GM23338 (cell line): ENCODE measurements at regions not wholly inside any gene's neighbourhood (a gene's known extent, or its start where the extent isn't known, plus 50 kb on each side); places are given as distances from the start of the nearest gene placed in this dataset.

Source experiments
- ATAC-seq: fragments of 200-7000 bp; cut with Tn5 transposase; 3 replicates; pipeline ENCODE4 v1.9.1; 2020
- DNase-seq: peaks from one replicate; pipeline ENCODE4 v3.0.0-alpha.2; 2015; ENCODE audit warnings: low spot score
- H2AFZ ChIP-seq: fragments of 200-600 bp; sonication (generic); 2 replicates; pipeline ENCODE4 v1.8.0; 2016; ENCODE audit warnings: antibody characterized with exemption, mild to moderate bottlenecking, moderate library complexity
- H3F3A ChIP-seq: fragments of 200-600 bp; sonication (generic); replicated peaks from 2 replicates; pipeline ENCODE4 v1.8.0; 2017; ENCODE audit warnings: antibody characterized with exemption, mixed run types, low read depth
- H3K27ac ChIP-seq: fragments of 200-600 bp; sonication (generic); 2 replicates; pipeline ENCODE4 v1.6.1; 2016; ENCODE audit warnings: low read depth
- H3K27me3 ChIP-seq: fragments of 200-600 bp; sonication (generic); 2 replicates; pipeline ENCODE4 v1.8.0; 2016; ENCODE audit warnings: mild to moderate bottlenecking, mixed run types, moderate library complexity; ENCODE audit not compliant: insufficient read depth
- H3K36me3 ChIP-seq: fragments of 200-600 bp; sonication (generic); 2 replicates; pipeline ENCODE4 v1.8.0; 2016; ENCODE audit warnings: mild to moderate bottlenecking; ENCODE audit not compliant: insufficient read depth
- H3K4me1 ChIP-seq: fragments of 200-600 bp; sonication (generic); 2 replicates; pipeline ENCODE4 v1.8.0; 2016; ENCODE audit warnings: mild to moderate bottlenecking, moderate library complexity; ENCODE audit not compliant: insufficient read depth
- H3K4me2 ChIP-seq: fragments of 200-600 bp; sonication (generic); 2 replicates; pipeline ENCODE4 v1.7.1; 2017; ENCODE audit warnings: mixed run types
- H3K4me3 ChIP-seq: fragments of 200-600 bp; sonication (generic); 2 replicates; pipeline ENCODE4 v1.6.1; 2016; ENCODE audit warnings: mixed run types
- H3K79me2 ChIP-seq: fragments of 200-600 bp; sonication (generic); replicated peaks from 2 replicates; pipeline ENCODE4 v1.8.0; 2017; ENCODE audit warnings: mild to moderate bottlenecking; ENCODE audit not compliant: insufficient read depth
- H3K9me2 ChIP-seq: fragments of 200-600 bp; sonication (generic); 2 replicates; pipeline ENCODE4 v1.8.0; 2017; ENCODE audit not compliant: insufficient read depth
- H4K20me1 ChIP-seq: fragments of 200-600 bp; sonication (generic); replicated peaks from 2 replicates; pipeline ENCODE4 v1.8.0; 2017; ENCODE audit warnings: mild to moderate bottlenecking; ENCODE audit not compliant: insufficient read depth
- H3K27ac Mint-ChIP-seq: 2 replicates; pipeline ENCODE4 v1.8.0; 2020; ENCODE audit warnings: inconsistent platforms, mild to moderate bottlenecking, moderate library complexity, mixed read lengths
- H3K27me3 Mint-ChIP-seq: 3 replicates; pipeline ENCODE4 v1.8.0; 2022; ENCODE audit warnings: low read depth, mild to moderate bottlenecking, moderate library complexity, mixed read lengths, inconsistent platforms; ENCODE audit not compliant: insufficient read depth, poor library complexity
- H3K36me3 Mint-ChIP-seq: 3 replicates; pipeline ENCODE4 v1.8.0; 2021; ENCODE audit warnings: low read depth, mild to moderate bottlenecking, inconsistent platforms, moderate library complexity, mixed read lengths
- H3K4me1 Mint-ChIP-seq: 3 replicates; pipeline ENCODE4 v1.8.0; 2020; ENCODE audit warnings: mild to moderate bottlenecking, inconsistent platforms, mixed read lengths
- H3K4me3 Mint-ChIP-seq: 3 replicates; pipeline ENCODE4 v1.8.0; 2021; ENCODE audit warnings: moderate library complexity, mild to moderate bottlenecking, inconsistent platforms, mixed read lengths
- H3K9me3 Mint-ChIP-seq: 3 replicates; pipeline ENCODE4 v1.8.0; 2020; ENCODE audit warnings: moderate library complexity, mild to moderate bottlenecking, inconsistent platforms, mixed read lengths
- CREB1 ChIP-seq: fragments of 250-450 bp; sonication (Bioruptor Pico); IDR thresholded peaks from 2 replicates; pipeline ENCODE4 v1.5.0; 2020; ENCODE audit warnings: low read depth, mild to moderate bottlenecking, moderate library complexity
- CTCF ChIP-seq, 2 experiments: fragments of 200-600 bp in 1 of 2; sonication (generic) in 1 of 2; conservative IDR thresholded peaks; 2 replicates each; pipeline versions ENCODE4 v1.5.1 to v1.6.1; 2016 to 2017; ENCODE audit warnings: antibody characterized with exemption in 2 of 2, low read depth in 2 of 2, mild to moderate bottlenecking in 2 of 2, moderate library complexity in 1 of 2
- EZH2phosphoT487 ChIP-seq: fragments of 200-600 bp; sonication (generic); IDR thresholded peaks from one replicate; pipeline ENCODE4 v1.8.1; 2018; ENCODE audit warnings: antibody characterized with exemption; ENCODE audit not compliant: unreplicated experiment
- NANOG ChIP-seq: IDR thresholded peaks from 2 replicates; pipeline ENCODE4 v1.6.1; 2016; ENCODE audit warnings: antibody characterized with exemption, borderline replicate concordance
- REST ChIP-seq: IDR thresholded peaks from one replicate; pipeline ENCODE4 v1.6.1; 2018; ENCODE audit warnings: antibody characterized with exemption; ENCODE audit not compliant: unreplicated experiment
- STAT1 ChIP-seq: IDR thresholded peaks from one replicate; pipeline ENCODE4 v1.6.1; 2016; ENCODE audit warnings: antibody characterized with exemption; ENCODE audit not compliant: unreplicated experiment
- ZNF114 ChIP-seq: fragments of 250-450 bp; sonication (Bioruptor Pico); IDR thresholded peaks from 2 replicates; pipeline ENCODE4 v1.5.0; 2020; ENCODE audit warnings: mild to moderate bottlenecking, moderate library complexity
- ZNF331 ChIP-seq: fragments of 250-450 bp; sonication (Bioruptor Pico); IDR thresholded peaks from 2 replicates; pipeline ENCODE4 v1.5.0; 2020; ENCODE audit warnings: low read depth, mild to moderate bottlenecking, moderate library complexity
- ZNF462 ChIP-seq: fragments of 250-450 bp; sonication (Bioruptor Pico); IDR thresholded peaks from 2 replicates; pipeline ENCODE4 v1.5.0; 2020; ENCODE audit warnings: mild to moderate bottlenecking, moderate library complexity

DNA sequence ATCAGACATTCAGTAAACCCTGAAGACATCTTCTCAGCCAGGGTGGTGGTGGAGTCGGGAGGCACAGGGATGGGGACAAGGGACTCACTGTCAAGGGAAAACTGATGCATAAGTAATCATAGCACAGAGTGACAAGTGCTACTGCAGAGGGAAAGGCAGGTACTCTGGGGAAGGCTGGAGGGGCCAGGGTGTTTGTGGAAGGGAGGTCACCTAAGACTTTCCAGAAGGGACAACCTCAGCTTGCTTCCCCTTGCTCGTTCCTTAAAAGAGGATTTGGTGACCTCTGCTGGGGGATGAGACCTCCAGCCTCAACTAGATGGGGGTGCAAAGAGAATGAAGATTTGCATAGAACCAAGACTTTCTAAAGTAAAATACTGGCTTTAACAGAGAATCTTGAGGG lies 99.5 kb downstream of the SLC4A3 start:
- no peak overlapping the region for H2AFZ ChIP-seq
- no peak overlapping the region for H3K4me3 ChIP-seq
- H3K36me3 ChIP-seq, result no peaks in the 10 kb centered on the region
- no peak overlapping the region for H3K27ac ChIP-seq
- H3K27me3 ChIP-seq, result no peaks in the 10 kb centered on the region
- peak; percentile 70 for DNase-seq
- no peaks in the 10 kb centered on the region for H3K79me2 ChIP-seq
- H3K9me3 Mint-ChIP-seq, result no peaks in the 10 kb centered on the region
- H3K27me3 Mint-ChIP-seq, result peaks cover 2% of the 10 kb centered on the region
- H3K4me3 Mint-ChIP-seq, result no peak overlapping the region; the same call in 2 of the 3 replicates
- no peak overlapping the region for H3K4me2 ChIP-seq
- peak; percentile 80 for ATAC-seq
- no peaks in the 10 kb centered on the region for H3F3A ChIP-seq
- H3K4me1 ChIP-seq, result peaks cover 10% of the 10 kb centered on the region
- no peak for TF ChIP-seq EZH2phosphoT487
- no peak for TF ChIP-seq CREB1
- TF ChIP-seq ZNF462, result no peak; the same call in 1 of the 2 replicates
- TF ChIP-seq REST, result no peak
- no peak for TF ChIP-seq ZNF331 (CRISPR knock-in tag)
- no peak for TF ChIP-seq ZNF114
- no peak for TF ChIP-seq NANOG
- TF ChIP-seq STAT1, result no peak
- TF ChIP-seq CTCF (conservative IDR thresholded peaks at IDR 0.05; ENCODE audit: low read depth in 2 of 2), result peak; percentile 66 to 75
- no peaks in the 10 kb centered on the region for H3K36me3 Mint-ChIP-seq
- H3K9me2 ChIP-seq, result peaks cover 4% of the 10 kb centered on the region; the same call in 1 of the 2 replicates
- no peaks in the 10 kb centered on the region for H4K20me1 ChIP-seq
- peaks cover 8% of the 10 kb centered on the region; the same call in 2 of the 3 replicates for H3K4me1 Mint-ChIP-seq
- H3K27ac Mint-ChIP-seq, result no peak overlapping the region
